GM21717 (cell line): ENCODE measurements at regions not wholly inside any gene's neighbourhood (a gene's known extent, or its start where the extent isn't known, plus 50 kb on each side); places are given as distances from the start of the nearest gene placed in this dataset.

Experiments used
- ATAC-seq: cut with Tn5 transposase; IDR thresholded peaks from one replicate; pipeline ENCODE4 v1.9.1; 2021; ENCODE audit warnings: mild to moderate bottlenecking, moderate library complexity; ENCODE audit not compliant: unreplicated experiment

DNA sequence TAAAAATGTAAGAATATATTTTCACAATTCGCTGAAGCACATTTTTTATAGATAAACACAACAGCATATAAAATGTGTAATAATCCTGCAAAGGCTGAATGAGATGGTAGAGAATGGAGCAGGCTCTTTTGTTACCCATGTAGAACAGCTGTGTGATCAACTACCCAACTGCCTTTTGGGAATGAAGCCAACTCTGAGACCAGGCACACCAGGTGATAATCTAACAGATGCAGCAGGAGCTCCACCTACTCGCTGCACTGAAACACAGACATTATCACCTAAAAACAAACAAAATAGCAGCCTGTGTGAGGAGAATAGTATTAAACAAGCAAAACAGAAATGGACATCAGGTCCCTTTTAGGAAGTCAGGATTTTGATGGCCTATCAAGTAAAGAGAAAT is 183.3 kb downstream of the CCDC59 start:
- ATAC-seq: no peak

DNA sequence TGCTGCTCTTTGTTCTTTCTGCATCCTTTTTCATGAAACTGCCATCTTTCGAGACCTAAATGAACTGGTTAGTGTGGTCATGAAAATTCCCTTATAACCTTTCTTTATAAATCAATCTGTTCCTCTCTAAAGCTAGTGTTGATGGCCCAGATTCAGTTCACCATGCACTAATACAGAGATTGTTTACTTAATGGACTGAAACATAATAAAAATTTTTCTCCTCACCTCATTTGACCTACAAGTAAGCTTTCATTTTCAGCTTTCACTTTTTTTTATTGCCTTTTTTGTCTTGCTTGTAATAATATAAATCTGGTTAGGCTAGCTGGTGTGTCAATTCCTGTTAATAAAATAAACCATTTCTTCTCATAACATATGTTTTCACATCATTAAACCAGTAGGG is 183.8 kb downstream of the CCDC59 start:
- ATAC-seq: no peak

DNA sequence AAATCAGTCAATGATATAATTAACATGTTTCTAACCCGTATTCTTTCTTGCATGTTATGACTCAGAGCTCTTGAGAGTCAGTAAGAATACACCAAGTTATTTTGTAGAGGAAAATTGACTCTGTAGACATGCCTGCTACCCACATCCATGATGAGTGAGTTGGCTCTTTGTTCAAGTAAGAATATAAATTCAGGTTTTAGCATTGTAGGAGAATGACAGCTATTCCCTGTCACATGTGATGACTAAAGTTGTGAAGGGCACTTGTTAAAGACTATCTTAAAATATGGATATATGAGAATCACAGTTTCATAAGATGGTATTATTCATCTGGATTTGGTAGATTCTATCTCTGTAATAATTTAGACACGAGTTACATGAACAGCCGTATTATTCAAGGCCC is 209.1 kb downstream of the CCDC59 start:
- ATAC-seq: no peak

DNA sequence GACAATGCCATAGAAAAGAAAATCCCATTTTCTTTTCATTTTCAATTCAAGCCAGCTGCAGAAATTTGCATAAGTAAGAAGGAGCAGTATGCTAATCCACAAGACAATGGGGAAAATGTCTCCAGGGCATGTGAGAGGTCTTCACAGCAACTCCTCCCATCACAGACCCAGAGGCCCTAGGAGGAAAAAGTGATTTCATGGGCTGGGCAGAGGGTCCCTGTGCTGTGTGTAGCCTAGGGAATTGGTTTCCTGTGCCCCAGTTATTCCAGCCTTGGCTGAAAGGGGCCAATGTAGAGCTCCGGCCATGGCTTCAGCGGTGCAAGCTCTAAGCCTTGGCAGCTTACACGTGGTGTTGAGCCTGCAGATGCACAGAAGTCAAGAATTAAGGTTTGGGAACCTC is 211.4 kb downstream of the CCDC59 start:
- ATAC-seq: no peak

DNA sequence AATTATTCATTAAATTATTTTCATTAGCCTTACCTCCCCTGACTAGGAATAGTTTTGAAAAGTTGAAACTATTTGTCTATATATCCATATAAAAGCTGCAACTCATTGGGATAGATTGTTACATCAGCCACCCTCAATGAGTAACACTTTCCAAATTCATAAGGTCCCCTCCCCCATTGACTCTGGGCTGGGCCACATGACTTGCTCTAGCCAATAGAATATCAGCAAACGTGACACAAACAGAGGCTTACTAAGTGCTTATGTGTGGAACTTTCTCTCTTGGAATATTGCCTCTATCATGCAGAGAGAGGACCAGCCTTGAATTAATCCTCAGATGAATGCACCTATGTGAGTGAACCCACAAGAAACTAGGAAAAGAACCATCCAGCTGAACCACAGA is 213.7 kb downstream of the CCDC59 start:
- no peak for ATAC-seq

DNA sequence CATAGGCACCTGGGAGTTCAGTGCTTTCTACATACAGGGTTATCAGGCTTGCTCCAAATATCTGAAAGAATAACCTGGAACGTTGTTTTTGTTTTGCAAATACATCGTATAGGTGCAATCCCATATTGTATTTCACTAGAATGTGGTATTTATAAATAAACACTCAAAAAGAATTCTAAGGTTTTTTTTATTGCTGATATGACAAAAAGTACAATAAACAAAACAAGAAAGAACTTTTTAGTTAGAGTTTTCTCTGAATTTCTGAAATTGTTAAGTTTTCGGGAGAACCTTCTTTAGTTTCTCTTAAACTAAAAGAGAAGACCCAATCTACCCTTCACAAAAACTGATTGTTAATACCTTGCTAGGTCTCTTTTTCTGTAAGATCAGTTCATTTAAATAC is 225.8 kb downstream of the CCDC59 start:
- no peak for ATAC-seq

DNA sequence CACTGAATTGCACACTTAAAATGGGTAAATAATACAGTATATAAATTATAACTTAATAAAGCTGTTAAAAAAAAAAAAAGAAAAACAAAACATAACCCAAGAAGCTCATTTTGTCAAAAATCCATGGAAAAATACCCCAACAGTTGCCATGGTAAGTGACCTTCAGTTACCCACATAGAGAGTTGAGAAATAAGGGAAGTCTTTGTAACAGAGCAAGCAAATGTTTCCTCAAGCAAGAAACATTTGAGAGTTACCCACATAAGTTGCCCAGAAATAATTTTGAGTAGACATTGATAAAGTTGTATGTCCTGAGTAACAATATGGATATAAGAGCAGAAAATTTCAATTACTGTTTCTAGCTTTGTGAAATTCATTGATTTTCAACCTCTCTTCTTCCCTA is 227.4 kb downstream of the CCDC59 start:
- no peak for ATAC-seq

DNA sequence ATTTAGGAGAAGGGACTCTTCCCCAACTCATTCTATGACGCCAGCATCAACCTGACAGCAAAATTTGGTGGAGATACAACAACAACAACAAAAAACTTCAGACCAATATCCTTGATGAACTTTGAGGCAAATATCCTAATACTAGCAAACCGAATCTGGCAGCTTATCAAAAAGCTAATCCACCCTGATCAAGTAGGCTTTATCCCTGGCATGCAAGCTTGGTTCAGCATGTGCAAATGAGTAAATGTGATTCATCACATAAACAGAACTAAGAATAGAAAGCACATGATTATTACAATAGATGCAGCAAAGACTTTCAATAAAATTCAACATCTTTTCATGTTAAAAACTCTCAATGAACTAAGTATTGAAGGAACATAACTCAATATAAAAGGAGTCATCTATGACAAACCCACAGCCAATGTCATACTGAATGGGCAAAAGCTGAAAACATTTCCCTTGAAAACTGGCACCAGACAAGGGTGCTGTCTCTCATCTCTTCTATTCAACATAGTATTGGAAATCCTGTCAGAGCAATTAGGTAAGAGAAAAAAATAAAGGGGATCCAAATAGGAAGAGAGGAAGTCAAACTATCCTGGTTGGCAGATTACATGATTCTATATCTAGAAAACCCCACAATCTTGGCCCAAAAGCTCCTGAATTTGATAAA is 233.3 kb downstream of the CCDC59 start:
- ATAC-seq: no peak

DNA sequence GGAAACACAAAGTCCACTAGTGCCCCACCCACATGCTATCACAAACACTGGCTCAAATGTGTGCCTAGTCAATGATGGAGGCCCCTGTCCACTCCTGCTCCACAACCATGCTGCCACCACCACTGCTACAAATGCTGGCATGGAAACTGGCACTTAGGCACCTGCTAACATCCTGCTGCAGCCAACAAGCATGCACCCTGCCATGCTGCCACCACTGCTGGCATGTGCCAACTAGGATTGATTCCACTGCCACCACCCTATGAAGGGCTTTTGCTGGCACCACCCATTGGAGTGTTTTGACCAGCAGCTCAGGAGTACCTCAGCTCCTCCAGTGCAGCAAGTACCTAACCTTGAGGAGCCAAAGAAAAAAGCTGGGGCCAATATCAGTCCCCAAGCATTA is 236.6 kb downstream of the CCDC59 start:
- no peak for ATAC-seq

DNA sequence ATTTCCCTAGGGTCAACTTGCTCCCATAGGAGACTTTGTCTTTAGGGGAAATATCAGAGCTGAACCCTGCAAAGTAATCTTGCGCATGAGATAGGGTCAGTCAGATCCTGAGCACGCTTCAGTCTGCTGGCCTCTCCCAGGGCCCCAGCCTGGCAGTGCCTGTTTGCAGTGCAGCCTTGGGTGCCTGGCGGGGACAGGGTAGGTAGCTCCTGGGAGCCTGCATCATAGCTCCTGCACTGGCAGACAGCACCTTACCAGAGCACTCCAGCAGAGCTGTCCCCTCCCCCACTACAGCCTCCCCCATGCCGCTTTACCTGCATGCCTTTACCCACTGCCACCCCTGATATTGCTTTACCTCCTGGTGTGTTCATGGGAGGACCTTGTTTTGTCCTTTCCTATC is 237.3 kb downstream of the CCDC59 start:
- ATAC-seq: no peak

DNA sequence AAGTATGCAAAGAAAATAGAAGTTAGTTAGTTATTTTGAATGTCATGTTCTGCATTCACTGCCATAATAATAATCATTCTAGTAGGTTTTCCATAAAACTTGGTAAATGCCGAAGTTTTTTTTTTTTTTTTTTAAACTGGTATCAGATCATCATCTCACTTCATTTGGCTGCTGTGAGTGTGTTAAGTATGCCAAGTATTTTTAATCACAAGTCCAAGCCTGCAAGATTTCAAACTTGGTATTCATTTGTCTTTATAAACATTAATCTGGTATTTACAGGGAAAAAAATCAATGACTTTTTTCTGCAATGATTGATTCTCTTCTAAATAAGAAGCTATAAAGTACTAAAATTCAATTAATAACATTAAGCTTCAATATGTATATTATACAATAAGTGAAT is 248.9 kb downstream of the CCDC59 start:
- no peak for ATAC-seq

DNA sequence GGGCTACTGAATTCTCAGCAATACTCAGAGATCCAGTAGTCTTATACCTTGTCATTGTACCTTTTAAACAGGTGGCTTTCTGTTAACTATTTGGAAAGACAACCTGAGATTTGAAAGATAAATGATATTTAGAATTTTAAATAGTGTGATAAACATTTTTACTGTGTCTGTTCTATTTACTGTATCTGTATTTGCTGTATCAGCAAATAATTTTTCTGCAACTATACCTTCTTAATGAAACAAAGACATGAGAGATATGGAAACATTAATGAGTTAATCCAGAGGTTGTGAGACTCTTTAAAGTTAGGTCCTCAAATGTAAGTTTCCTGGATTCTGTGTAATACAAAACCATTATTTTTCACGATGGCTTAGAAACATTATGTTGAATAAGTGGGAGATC is 249.6 kb downstream of the CCDC59 start:
- ATAC-seq: no peak

DNA sequence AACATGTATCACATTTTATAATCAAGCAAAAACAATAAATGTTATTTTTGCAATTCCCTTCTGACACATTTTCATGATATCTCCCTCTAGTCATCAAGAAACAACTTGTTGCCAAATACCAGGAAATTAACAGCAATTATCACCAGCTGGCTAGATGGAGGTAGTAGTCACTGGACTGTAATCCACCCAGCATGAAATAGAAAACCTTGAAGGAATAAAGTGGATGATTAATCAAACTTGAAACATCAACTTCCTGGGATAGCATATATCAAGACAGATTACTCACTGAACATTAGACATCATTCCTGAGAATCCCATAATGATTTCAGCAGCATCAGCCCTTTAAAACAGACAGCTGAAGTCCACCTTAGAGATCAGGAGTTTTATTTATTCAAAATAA is 259.0 kb downstream of the CCDC59 start:
- no peak for ATAC-seq

DNA sequence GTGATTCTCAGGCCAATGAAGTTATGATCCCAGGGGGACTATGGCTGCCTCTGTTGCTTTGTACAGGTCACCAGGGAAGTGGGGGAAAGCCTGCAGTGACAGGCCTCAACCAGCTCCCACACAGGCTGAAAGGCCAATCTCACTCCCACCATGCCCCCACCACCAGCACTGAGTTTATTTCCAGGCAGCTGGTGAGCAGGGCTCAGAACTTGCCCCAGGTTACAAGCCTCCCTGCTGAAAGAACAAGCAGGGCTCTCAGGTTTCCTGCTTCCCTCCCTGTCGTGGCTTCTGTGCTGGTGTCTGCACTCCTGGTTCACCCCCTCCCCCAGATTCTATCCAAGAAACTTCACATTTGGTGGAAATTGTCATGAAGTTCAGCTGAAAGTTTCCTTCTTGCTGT is 260.3 kb downstream of the CCDC59 start:
- ATAC-seq: no peak

DNA sequence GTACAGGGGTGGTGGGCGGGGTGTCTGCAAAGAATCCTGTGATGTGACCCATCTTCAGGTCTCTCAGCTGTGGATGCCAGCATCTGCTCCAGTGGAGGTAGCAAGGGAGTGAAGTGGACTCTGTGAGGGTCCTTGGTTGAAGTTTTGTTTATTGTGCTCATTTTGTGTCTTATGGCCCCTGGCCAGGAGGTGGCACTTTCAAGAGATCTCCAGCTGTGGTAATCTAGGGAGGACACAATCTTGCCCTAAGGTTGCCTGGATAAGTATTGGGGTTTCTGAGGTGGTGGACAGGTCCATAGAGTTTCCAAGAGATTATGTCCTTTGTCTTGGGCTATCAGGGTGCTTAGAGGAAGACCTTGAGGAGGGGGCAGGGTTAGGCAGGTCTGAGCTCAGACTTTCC is 260.7 kb downstream of the CCDC59 start:
- no peak for ATAC-seq

DNA sequence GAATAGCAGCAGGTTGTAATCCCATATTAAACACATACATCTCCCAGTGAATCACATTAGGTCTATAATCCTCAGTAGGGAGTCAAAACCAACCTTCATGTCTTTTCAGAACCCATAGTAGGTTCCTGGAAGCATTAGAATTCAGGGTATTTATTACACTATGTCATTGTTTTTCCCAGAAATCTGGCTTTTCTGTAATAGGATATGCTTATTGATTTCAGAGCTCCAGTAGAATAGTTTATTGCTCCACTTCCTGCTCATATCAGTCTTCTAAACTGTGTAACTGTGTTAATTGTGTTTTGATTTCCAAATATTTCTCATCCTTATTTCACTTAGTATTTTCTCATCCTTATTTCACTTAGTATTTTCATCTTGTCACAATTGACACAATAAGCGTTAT is 268.0 kb downstream of the CCDC59 start:
- no peak for ATAC-seq

DNA sequence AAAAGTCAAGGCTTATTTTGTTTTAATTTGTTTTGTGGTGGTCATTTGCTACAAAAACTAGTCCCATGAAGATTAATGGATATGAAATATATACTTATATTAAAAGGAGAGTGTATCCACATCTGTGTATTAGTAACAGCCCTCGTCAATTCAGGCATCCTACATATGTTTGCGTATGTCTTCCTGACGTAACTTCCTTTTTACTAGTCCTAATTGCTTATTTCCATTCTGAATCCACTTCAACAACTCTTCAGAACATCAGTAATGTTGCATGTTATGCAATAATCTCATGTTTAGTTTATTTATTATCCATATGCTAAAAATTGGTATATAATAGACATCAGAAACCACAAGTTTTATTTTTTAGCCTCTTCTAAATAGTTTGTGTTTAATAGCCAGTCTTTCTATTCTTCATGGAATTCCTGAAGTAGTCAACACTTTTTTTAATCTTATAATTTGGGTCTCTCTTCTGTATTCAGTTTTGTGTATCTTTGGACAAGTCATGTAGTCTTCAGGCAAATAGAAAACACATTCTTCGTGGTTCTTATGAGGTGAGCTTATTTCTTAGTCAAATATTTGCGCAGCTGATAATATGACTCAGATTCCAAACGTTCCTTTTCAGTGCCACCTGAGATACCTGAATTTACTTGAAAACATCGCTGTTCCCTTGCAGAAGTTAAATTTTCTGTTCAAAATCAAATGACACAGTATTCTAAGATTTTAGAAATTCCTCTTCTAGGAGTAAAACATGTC is 268.6 kb downstream of the CCDC59 start:
- no peak for ATAC-seq

DNA sequence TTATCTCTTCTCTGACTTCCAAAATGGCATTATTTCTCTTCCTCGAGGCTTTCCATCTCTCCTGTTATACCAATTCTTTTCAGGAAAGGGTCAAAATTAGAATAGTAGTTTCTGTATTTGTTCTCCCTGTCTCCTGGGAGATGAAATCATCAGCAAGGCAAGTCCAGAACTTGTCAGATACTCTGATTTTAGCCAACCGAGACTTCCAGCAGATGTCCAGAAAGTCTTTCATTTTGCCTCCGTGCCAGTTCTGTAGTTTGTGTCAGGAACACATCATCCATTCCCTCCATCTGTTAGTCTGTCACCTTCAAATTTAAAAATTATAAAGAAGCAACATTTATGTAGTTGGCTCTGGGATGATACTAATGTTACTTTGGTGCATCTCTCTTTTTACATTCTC is 275.7 kb downstream of the CCDC59 start:
- no peak for ATAC-seq

DNA sequence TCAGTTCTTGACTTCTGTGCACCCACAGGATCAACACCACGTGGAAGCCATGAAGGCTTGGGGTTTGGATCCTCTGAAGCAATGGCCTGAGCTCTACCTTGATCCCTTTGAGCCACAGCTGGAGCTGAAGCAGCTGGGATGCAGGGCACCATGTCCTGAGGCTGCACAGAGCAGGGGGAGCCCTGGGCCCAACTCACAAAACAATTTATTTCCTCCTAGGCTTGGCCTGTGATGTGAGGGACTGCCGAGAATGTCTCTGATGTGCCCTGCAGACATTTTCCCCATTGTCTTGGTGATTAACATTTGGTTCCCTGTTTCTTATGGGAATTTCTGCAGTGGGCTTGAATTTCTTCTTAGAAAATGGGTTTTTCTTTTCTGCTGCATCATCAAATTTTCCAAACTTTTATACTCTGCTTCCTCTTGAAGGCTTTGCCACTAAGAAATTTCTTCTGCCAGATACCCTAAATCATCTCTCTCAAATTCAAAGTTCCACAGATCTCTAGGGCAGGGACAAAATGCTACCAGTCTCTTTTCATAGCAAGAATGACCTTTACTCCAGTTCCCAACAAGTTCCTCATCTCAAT is 288.2 kb downstream of the CCDC59 start:
- no peak for ATAC-seq

DNA sequence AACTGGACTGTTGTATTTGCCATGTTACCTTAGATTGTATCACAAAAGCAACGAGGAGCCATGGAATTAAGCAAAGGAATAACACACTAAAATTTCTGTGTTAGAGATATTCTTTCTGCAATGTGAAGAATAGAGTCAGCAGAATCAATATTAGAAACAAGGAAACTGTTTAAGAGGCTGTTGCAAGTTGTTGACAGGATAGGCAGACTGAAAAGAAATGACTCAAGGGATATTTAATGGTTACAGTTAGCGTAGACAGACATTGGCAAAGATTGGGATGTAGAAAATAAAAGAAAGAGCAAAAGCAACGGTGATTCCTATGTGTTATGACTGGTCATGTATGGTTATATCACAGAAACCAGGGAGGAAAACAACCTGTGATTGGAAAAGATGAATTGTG is 299.0 kb upstream of the PPFIA2 start:
- ATAC-seq: no peak

DNA sequence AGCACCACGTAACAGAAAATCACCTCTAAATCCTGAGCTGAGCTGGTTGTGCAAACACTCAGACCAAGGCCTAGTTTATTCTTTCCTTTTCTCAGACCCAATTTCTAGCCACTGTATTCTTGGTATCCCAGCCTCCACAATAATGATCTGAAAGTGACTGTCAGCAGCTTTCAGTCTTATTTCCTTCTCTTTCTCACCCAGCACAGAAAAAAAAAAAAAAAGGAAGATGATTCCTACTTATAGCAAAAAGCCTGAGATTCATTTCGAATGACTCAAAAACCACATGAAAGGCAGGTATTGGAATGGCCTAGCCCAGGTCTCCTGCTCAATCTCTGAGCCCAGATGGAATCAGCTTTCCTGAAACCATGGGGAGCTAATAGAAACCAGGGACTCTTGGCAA is 298.6 kb upstream of the PPFIA2 start:
- ATAC-seq: no peak

DNA sequence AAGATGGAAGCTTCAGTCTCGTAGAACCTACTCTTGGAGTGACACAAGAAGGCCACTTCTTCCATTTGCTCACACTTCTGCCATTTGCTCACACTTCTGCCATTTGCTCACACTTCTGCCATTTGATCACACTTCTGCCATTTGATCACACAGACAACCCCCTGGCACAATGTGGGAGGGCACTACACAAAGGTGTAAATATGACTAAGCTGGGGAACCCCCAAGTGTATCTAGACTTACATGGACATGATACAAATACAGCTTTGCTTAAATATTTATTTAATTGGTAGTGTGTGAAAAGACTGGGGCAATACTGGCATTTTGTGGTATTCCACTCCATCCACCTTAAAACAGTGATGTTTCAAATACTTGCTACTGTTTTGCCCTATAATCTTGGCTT is 296.2 kb upstream of the PPFIA2 start:
- no peak for ATAC-seq

DNA sequence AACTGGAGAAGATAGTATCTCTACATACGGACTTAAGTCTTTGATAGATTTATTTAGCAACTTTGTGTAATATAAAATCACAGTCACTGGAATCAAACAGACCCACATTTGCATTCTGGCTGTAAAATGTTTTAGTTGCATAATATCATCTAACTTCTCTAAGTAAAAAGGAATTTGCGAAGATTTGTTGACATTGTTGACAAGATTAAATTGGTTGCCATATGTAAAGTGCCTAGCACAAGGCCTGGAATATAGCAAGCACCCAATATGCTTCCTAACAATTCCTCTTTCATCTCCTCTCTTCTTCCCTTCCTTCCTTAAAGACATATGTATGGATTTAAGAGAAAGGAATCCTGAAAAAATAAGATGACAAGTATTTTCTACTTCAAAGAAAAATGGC is 295.4 kb upstream of the PPFIA2 start:
- no peak for ATAC-seq
